HG03439 (cell line): ENCODE measurements at regions not wholly inside any gene's neighbourhood (a gene's known extent, or its start where the extent isn't known, plus 50 kb on each side); places are given as distances from the start of the nearest gene placed in this dataset.

ENCODE experiments used
- ATAC-seq: cut with Tn5 transposase; IDR thresholded peaks from one replicate; pipeline ENCODE4 v1.9.1; 2021; ENCODE audit warnings: mild to moderate bottlenecking, moderate library complexity; ENCODE audit not compliant: unreplicated experiment

GRCh38 chr22:48396785-48397530 lies 1430.7 kb downstream of the BRD1 start:
- ATAC-seq, result no peak

GRCh38 chr22:48396091-48396784 lies 1431.4 kb downstream of the BRD1 start:
- no peak for ATAC-seq

- ATAC-seq, result no peak
Measured at GRCh38 chr22:48395201-48395600, 1432.5 kb downstream of the BRD1 start.

GRCh38 chr22:48394787-48395186 lies 1432.9 kb downstream of the BRD1 start:
- ATAC-seq, result no peak

GRCh38 chr22:48393885-48394284 lies 1433.8 kb downstream of the BRD1 start:
- ATAC-seq, result no peak

- no peak for ATAC-seq
Measured at GRCh38 chr22:48393041-48393370, 1434.7 kb downstream of the BRD1 start.

- no peak for ATAC-seq
Measured at GRCh38 chr22:48391820-48392219, 1435.9 kb downstream of the BRD1 start.

- no peak for ATAC-seq
Measured at GRCh38 chr22:48391171-48391711, 1436.4 kb downstream of the BRD1 start.

GRCh38 chr22:48389916-48390315 lies 1437.8 kb downstream of the BRD1 start:
- ATAC-seq, result no peak

- no peak for ATAC-seq
Measured at GRCh38 chr22:48382197-48382596, 1445.5 kb downstream of the BRD1 start.

GRCh38 chr22:48380016-48380665 lies 1447.5 kb downstream of the BRD1 start:
- ATAC-seq, result no peak

- no peak for ATAC-seq
Measured at GRCh38 chr22:48379371-48379770, 1448.3 kb downstream of the BRD1 start.

GRCh38 chr22:48378673-48379072 lies 1449.0 kb downstream of the BRD1 start:
- no peak for ATAC-seq

- no peak for ATAC-seq
Measured at GRCh38 chr22:48376936-48377712, 1450.5 kb downstream of the BRD1 start.

- ATAC-seq, result no peak
Measured at GRCh38 chr22:48376428-48376827, 1451.2 kb downstream of the BRD1 start.

- no peak for ATAC-seq
Measured at GRCh38 chr22:48373626-48374173, 1454.0 kb downstream of the BRD1 start.

GRCh38 chr22:48372390-48372789 lies 1455.3 kb downstream of the BRD1 start:
- no peak for ATAC-seq

- ATAC-seq, result no peak
Measured at GRCh38 chr22:48371391-48371790, 1456.3 kb downstream of the BRD1 start.

- no peak for ATAC-seq
Measured at GRCh38 chr22:48370508-48371325, 1457.0 kb downstream of the BRD1 start.
